HG03097 (cell line): ENCODE measurements at regions not wholly inside any gene's neighbourhood (a gene's known extent, or its start where the extent isn't known, plus 50 kb on each side); places are given as distances from the start of the nearest gene placed in this dataset.

Source experiments
- ATAC-seq: cut with Tn5 transposase; IDR thresholded peaks from one replicate; pipeline ENCODE4 v1.9.1; 2021; ENCODE audit not compliant: unreplicated experiment, low FRiP score

- ATAC-seq = no peak
These were observed 156.1 kb upstream of the MGAT5 start for GRCh38 chr2:134097740-134098139.

DNA sequence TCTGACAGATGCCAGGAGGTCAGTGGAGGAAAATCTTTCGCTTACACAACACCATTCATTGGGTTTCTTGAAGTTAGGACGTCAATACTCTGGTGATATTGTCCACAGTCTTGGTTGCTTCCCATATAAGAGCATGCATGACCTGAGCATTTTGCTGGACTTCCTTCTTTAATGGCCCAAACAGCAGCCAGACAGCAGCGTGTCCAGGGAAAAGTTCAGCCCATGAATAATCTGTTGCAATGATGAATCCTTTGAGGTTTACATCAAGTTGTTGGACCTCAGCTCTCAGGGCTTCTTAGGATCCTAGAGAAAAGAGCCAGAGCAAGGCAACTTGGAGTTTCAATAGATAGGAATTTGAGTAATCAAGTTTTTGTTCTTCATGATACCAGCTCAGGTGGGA, 155.6 kb upstream of the MGAT5 start:
- no peak for ATAC-seq

GRCh38 chr2:134099273-134099672, 154.6 kb upstream of the MGAT5 start:
- no peak for ATAC-seq

GRCh38 chr2:134103196-134103595, 150.7 kb upstream of the MGAT5 start:
- no peak for ATAC-seq

- no peak for ATAC-seq
These were observed 149.1 kb upstream of the MGAT5 start for GRCh38 chr2:134104754-134105153.

- ATAC-seq = no peak
These were observed 146.5 kb upstream of the MGAT5 start for GRCh38 chr2:134107402-134107801.

- ATAC-seq = no peak
These were observed 145.8 kb upstream of the MGAT5 start for GRCh38 chr2:134108113-134108512.

GRCh38 chr2:134109246-134109645, 144.6 kb upstream of the MGAT5 start:
- no peak for ATAC-seq

GRCh38 chr2:134109725-134110124, 144.1 kb upstream of the MGAT5 start:
- no peak for ATAC-seq

GRCh38 chr2:134110532-134110931, 143.3 kb upstream of the MGAT5 start:
- no peak for ATAC-seq

DNA sequence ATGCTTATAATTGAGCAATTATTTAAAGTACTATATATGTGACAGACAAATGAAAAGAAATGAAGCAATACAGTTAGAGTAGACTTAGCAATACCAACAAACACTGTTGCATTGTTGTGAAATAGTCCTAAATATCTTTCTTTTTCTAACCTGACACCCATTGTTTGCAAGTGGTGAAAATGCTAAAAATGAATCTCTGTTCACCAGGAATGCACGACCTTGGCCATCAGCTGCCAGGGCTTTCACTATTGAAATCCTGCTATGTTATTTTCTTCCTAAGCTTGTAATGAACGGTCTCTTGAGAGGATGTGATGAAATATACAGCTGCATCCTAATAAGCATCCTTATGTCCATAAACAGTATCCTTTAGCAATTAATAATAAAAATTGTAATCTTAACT, 136.2 kb upstream of the MGAT5 start:
- ATAC-seq = no peak

DNA sequence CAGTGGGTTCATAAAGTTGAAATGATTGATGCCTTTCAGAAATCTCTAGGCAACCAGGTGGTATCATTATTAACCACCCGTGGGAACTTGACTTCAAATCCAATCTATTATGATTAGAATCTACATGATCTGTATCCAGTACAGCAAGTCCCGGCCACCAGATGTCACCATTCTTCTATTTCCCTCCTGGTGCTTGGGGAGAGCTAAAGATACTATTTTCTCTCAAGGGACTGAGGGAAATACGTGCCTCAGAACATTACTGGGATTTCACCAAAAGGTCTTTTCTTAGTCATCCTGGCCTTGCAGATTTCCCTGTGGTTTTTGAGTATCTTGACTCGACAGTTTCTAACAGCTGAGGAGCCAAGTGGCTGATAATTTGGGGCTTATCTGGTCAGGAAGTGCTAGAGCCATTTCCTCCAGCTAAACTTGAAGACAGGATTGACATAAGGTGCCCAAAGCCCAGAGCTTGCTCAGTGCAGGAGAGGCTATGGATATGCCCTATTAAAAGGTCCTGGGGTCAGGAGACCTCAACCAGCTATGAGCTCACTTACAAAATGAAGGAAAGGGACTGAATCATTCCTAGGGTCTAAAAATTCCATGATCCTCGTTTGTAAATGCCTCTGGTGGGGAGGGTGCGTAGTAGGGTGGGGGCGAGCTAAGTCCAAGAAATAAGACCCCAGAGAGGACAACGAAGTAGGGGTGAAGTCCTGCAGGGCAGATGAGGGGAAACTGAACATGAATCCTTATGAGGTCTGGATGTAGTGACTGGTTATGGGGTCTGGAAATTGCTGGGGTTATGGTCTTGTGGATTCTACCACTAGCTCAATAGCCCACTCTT, 135.4 kb upstream of the MGAT5 start:
- peak; percentile 47 for ATAC-seq

GRCh38 chr2:134119117-134119712, 134.7 kb upstream of the MGAT5 start:
- peak; percentile 3 for ATAC-seq

GRCh38 chr2:134119713-134120405, 134.0 kb upstream of the MGAT5 start:
- peak; percentile 46 for ATAC-seq

DNA sequence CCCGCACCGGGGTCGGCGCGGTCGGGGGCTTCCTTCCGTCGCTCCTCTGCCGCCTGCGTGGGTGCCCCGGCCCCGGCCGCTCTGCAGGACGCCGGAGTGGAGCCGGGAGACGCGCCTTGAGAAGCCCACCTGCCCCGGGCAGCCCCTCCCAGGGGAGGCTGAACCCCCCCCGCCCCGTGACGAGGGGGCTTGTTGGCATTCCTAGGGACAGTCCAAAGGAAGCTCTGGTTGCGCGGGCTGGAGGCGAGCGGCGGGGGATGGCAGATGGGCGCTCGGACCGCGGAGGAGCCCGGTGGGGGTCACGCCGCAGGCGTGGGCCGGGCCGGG, 133.5 kb upstream of the MGAT5 start:
- ATAC-seq = no peak

DNA sequence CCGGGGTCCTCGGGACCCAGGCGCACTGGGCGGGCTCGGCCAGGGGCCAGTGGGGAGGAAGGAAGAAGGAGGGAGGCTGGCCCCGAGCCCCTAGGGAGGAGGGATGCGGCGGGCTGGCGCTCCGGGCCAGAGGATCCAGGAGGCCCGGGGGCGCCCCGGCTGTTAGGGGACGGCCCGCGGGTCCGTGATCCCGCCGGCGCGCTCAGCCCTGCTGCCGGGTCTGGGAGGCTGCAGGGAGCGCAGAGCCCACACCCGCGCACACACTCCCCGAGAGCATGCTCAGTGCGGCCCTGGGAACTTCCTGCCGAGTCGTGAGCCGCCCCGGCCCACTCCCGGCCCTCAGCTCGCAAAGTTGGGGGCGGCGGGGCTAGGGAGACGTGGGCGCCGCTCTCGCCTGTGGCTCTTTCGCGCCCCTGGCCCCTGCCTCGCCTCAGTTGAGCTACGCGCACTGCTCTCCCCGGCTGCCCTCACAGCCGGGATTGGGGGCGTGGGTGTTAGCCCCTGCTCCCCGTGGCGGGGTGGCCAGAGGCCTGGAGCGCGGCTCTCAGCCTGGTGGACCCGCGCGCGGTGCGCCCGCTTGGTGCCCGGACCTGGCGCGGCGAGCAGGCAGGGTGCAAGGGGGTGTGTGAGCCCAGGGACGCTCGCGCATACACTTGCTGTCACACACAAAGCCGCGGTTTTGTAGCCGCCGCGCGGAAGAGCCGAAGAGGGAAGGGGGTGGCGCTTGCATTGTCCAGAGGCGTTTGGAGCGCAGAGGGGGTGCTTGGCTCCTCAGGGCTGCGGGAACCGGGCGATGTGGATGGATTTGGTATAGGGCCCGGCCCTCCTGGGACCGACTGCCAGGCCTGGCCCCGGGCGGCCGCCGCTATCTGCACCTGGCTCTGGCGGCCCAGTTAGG, 132.9 kb upstream of the MGAT5 start:
- ATAC-seq = peak; percentile 34

DNA sequence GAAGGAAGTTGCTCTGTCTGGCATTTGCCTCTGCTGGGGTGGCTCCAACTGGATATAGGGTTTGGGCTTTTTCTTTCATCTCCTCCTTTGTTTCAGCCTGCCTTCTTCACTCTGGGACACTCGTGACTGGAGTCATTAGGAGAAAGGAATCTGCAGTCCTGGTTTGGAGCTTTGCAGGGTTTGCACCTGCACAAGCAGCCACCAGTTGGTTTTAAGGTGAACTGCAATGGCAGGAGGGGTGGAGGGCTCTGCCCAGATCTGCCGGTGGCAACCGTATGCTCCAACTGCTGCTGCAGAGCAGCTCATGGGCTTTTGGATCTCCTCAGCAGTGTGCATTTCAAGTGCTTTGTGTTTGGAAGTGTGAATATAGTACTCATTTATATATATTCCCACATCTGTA, 131.3 kb upstream of the MGAT5 start:
- ATAC-seq = no peak

GRCh38 chr2:134123332-134123731, 130.5 kb upstream of the MGAT5 start:
- no peak for ATAC-seq

GRCh38 chr2:134124047-134124753, 129.7 kb upstream of the MGAT5 start:
- ATAC-seq = no peak

- ATAC-seq = no peak
These were observed 126.4 kb upstream of the MGAT5 start for GRCh38 chr2:134127496-134127895.
